Hepatocyte (in vitro differentiated cells): ENCODE measurements at regions not wholly inside any gene's neighbourhood (a gene's known extent, or its start where the extent isn't known, plus 50 kb on each side); places are given as distances from the start of the nearest gene placed in this dataset.

Experiments used
- CTCF ChIP-seq: fragments of 200-600 bp; sonication (generic); IDR thresholded peaks from 2 replicates; pipeline ENCODE4 v1.5.1; 2016; ENCODE audit warnings: antibody characterized with exemption, mild to moderate bottlenecking; ENCODE audit not compliant: poor library complexity
- EZH2 ChIP-seq: fragments of 200-600 bp; sonication (generic); IDR thresholded peaks from 2 replicates; pipeline ENCODE4 v1.6.1; 2016; ENCODE audit warnings: antibody characterized with exemption, mild to moderate bottlenecking, borderline replicate concordance
- EZH2phosphoT487 ChIP-seq: fragments of 200-600 bp; sonication (generic); IDR thresholded peaks from one replicate; pipeline ENCODE4 v1.6.1; 2018; ENCODE audit warnings: antibody characterized with exemption, mild to moderate bottlenecking, low read depth, moderate library complexity; ENCODE audit not compliant: unreplicated experiment, severe bottlenecking

- TF ChIP-seq CTCF (no peak), EZH2 (no peak), EZH2phosphoT487 (no peak)
Measured at GRCh38 chr1:38285807-38286530, 239.4 kb upstream of the POU3F1 start.
